IPS-18a (cell line): ENCODE measurements at regions not wholly inside any gene's neighbourhood (a gene's known extent, or its start where the extent isn't known, plus 50 kb on each side); places are given as distances from the start of the nearest gene placed in this dataset.
"Not testable (repeated sequence)": the region's sequence is repeated elsewhere in the genome, so short reads cannot be mapped to it uniquely, and the experiment has no call there.

ENCODE experiments used
- H3K27ac ChIP-seq: one replicate; pipeline ENCODE4 v1.5.1; 2013; ENCODE audit warnings: low read length
- H3K27me3 ChIP-seq: one replicate; pipeline ENCODE4 v1.6.1; 2013; ENCODE audit warnings: mild to moderate bottlenecking, low read length; ENCODE audit not compliant: control insufficient read depth, insufficient read depth
- H3K36me3 ChIP-seq: one replicate; pipeline ENCODE4 v1.6.1; 2013; ENCODE audit warnings: low read depth, low read length; ENCODE audit not compliant: control insufficient read depth
- H3K4me1 ChIP-seq: one replicate; pipeline ENCODE4 v1.6.1; 2013; ENCODE audit warnings: low read depth, low read length; ENCODE audit not compliant: control insufficient read depth
- H3K4me3 ChIP-seq: one replicate; pipeline ENCODE4 v1.5.1; 2013; ENCODE audit warnings: low read length
- H3K9ac ChIP-seq: one replicate; pipeline ENCODE4 v1.6.1; 2013; ENCODE audit warnings: mild to moderate bottlenecking, low read length, moderate library complexity
- H3K9me3 ChIP-seq: one replicate; pipeline ENCODE4 v1.6.1; 2013; ENCODE audit warnings: low read depth, low read length; ENCODE audit not compliant: control insufficient read depth

- H3K27me3 ChIP-seq, result no peaks in the 10 kb centered on the region
- no peaks in the 10 kb centered on the region for H3K4me1 ChIP-seq
- H3K36me3 ChIP-seq, result no peaks in the 10 kb centered on the region
- H3K27ac ChIP-seq, result no peak overlapping the region
- no peaks in the 10 kb centered on the region for H3K9me3 ChIP-seq
- H3K4me3 ChIP-seq, result no peak overlapping the region
- no peak overlapping the region for H3K9ac ChIP-seq
Observed at GRCh38 chr11:39745401-39745800, 1714.1 kb downstream of the LRRC4C start.

- H3K4me1 ChIP-seq, result no peaks in the 10 kb centered on the region
- no peaks in the 10 kb centered on the region for H3K36me3 ChIP-seq
- no peaks in the 10 kb centered on the region for H3K27me3 ChIP-seq
- H3K9me3 ChIP-seq, result no peaks in the 10 kb centered on the region
- H3K9ac ChIP-seq, result no peak overlapping the region
- H3K27ac ChIP-seq, result no peak overlapping the region
- H3K4me3 ChIP-seq, result no peak overlapping the region
Observed at GRCh38 chr11:39741066-39741465, 1718.4 kb downstream of the LRRC4C start.

GRCh38 chr11:39736351-39736750 is 1723.1 kb downstream of the LRRC4C start:
- not testable (repeated sequence) for H3K9me3 ChIP-seq, H3K4me3 ChIP-seq, H3K4me1 ChIP-seq, H3K27me3 ChIP-seq, H3K36me3 ChIP-seq, H3K9ac ChIP-seq, H3K27ac ChIP-seq

GRCh38 chr11:39732001-39732400 is 1727.5 kb downstream of the LRRC4C start:
- Histone ChIP-seq H3K9ac (no peak overlapping the region), H3K27me3 (no peaks in the 10 kb centered on the region), H3K27ac (no peak overlapping the region), H3K36me3 (no peaks in the 10 kb centered on the region), H3K9me3 (no peaks in the 10 kb centered on the region), H3K4me3 (no peak overlapping the region), H3K4me1 (no peaks in the 10 kb centered on the region)

- Histone ChIP-seq H3K4me3 (no peak overlapping the region), H3K9me3 (no peaks in the 10 kb centered on the region), H3K27ac (no peak overlapping the region), H3K36me3 (no peaks in the 10 kb centered on the region), H3K4me1 (no peaks in the 10 kb centered on the region), H3K27me3 (no peaks in the 10 kb centered on the region), H3K9ac (no peak overlapping the region)
Observed at GRCh38 chr11:39725081-39725480, 1734.4 kb downstream of the LRRC4C start.

GRCh38 chr11:39724404-39724803 is 1735.0 kb downstream of the LRRC4C start:
- no peaks in the 10 kb centered on the region for H3K36me3 ChIP-seq
- no peaks in the 10 kb centered on the region for H3K9me3 ChIP-seq
- no peak overlapping the region for H3K4me3 ChIP-seq

GRCh38 chr11:39712581-39712980 is 1746.9 kb downstream of the LRRC4C start:
- peaks cover 5% of the 10 kb centered on the region for H3K4me1 ChIP-seq
- no peaks in the 10 kb centered on the region for H3K9me3 ChIP-seq
- no peak overlapping the region for H3K9ac ChIP-seq
- no peak overlapping the region for H3K4me3 ChIP-seq
- no peaks in the 10 kb centered on the region for H3K36me3 ChIP-seq
- no peaks in the 10 kb centered on the region for H3K27me3 ChIP-seq
- no peak overlapping the region for H3K27ac ChIP-seq

More at GRCh38 chr11:39724404-39724803, 1735.0 kb downstream of the LRRC4C start:
- Histone ChIP-seq H3K9ac (no peak overlapping the region), H3K27me3 (no peaks in the 10 kb centered on the region), H3K4me1 (no peaks in the 10 kb centered on the region), H3K27ac (no peak overlapping the region)

- no peaks in the 10 kb centered on the region for H3K36me3 ChIP-seq
- no peaks in the 10 kb centered on the region for H3K4me1 ChIP-seq
- H3K4me3 ChIP-seq, result no peak overlapping the region
- H3K9me3 ChIP-seq, result no peaks in the 10 kb centered on the region
- H3K9ac ChIP-seq, result no peak overlapping the region
- H3K27ac ChIP-seq, result no peak overlapping the region
- no peaks in the 10 kb centered on the region for H3K27me3 ChIP-seq
Observed at GRCh38 chr11:39690856-39691255, 1768.6 kb downstream of the LRRC4C start.

GRCh38 chr11:39683951-39684554 is 1775.4 kb downstream of the LRRC4C start:
- Histone ChIP-seq H3K27me3 (no peaks in the 10 kb centered on the region), H3K27ac (no peak overlapping the region)

GRCh38 chr11:39683288-39683950 is 1776.0 kb downstream of the LRRC4C start:
- Histone ChIP-seq H3K4me1 (peaks cover 11% of the 10 kb centered on the region), H3K27ac (no peak overlapping the region), H3K9ac (no peak overlapping the region)

More at GRCh38 chr11:39683951-39684554, 1775.4 kb downstream of the LRRC4C start:
- H3K9me3 ChIP-seq, result peaks cover 9% of the 10 kb centered on the region
- H3K4me1 ChIP-seq, result peaks cover 11% of the 10 kb centered on the region
- H3K9ac ChIP-seq, result no peak overlapping the region
- H3K36me3 ChIP-seq, result no peaks in the 10 kb centered on the region
- H3K4me3 ChIP-seq, result no peak overlapping the region

GRCh38 chr11:39681428-39681827 is 1778.0 kb downstream of the LRRC4C start:
- no peak overlapping the region for H3K9ac ChIP-seq

More at GRCh38 chr11:39683288-39683950, 1776.0 kb downstream of the LRRC4C start:
- Histone ChIP-seq H3K4me3 (no peak overlapping the region), H3K9me3 (peaks cover 12% of the 10 kb centered on the region), H3K27me3 (no peaks in the 10 kb centered on the region), H3K36me3 (no peaks in the 10 kb centered on the region)

GRCh38 chr11:39678996-39679395 is 1780.5 kb downstream of the LRRC4C start:
- Histone ChIP-seq H3K27ac (no peak overlapping the region), H3K4me1 (peaks cover 9% of the 10 kb centered on the region), H3K27me3 (no peaks in the 10 kb centered on the region), H3K4me3 (no peak overlapping the region), H3K36me3 (no peaks in the 10 kb centered on the region), H3K9ac (no peak overlapping the region), H3K9me3 (peaks cover 12% of the 10 kb centered on the region)

More at GRCh38 chr11:39681428-39681827, 1778.0 kb downstream of the LRRC4C start:
- H3K4me1 ChIP-seq, result peaks cover 11% of the 10 kb centered on the region
- H3K27ac ChIP-seq, result no peak overlapping the region
- H3K27me3 ChIP-seq, result no peaks in the 10 kb centered on the region
- H3K9me3 ChIP-seq, result peaks cover 12% of the 10 kb centered on the region
- no peak overlapping the region for H3K4me3 ChIP-seq
- no peaks in the 10 kb centered on the region for H3K36me3 ChIP-seq
